AG10803 (cell line): ENCODE measurements at regions not wholly inside any gene's neighbourhood (a gene's known extent, or its start where the extent isn't known, plus 50 kb on each side); places are given as distances from the start of the nearest gene placed in this dataset.
"Not testable (repeated sequence)": the region's sequence is repeated elsewhere in the genome, so short reads cannot be mapped to it uniquely, and the experiment has no call there.

Experiments
- DNase-seq: peaks from one replicate; pipeline ENCODE4 v3.0.0; 2010; ENCODE audit warnings: low read depth
- H3K4me3 ChIP-seq: 2 replicates; pipeline ENCODE4 v1.5.1; 2011; ENCODE audit warnings: mild to moderate bottlenecking, low read length, control low read depth
- CTCF ChIP-seq: conservative IDR thresholded peaks from 2 replicates; pipeline ENCODE4 v1.5.1; 2011; ENCODE audit warnings: mild to moderate bottlenecking, low read length, control low read depth, inconsistent platforms

- TF ChIP-seq CTCF, result no peak
- DNase-seq, result no peak
- H3K4me3 ChIP-seq, result no peak overlapping the region
Observed at GRCh38 chr16:62755938-62756337, 719.7 kb upstream of the CDH8 start.

DNA sequence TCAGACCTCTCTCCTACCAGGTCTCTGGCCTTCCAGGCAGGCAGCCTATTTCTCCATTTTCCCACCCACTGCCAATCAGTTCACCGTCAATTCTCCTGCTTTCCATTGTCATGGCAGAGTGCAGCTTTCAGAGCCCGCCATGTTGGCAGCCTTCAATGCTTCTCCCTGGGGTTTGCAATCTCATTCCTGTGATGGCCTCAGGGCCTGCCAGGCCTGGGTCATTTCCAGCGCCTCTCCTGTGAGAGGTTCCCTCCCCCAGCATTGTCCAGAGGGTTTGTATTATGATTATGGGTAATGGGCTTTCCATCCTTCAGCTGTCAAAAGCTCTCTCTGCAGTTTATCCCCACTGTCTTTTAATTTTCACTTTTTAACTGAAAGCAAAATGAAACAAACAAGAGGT, 716.6 kb upstream of the CDH8 start:
- no peak for TF ChIP-seq CTCF
- DNase-seq, result no peak

DNA sequence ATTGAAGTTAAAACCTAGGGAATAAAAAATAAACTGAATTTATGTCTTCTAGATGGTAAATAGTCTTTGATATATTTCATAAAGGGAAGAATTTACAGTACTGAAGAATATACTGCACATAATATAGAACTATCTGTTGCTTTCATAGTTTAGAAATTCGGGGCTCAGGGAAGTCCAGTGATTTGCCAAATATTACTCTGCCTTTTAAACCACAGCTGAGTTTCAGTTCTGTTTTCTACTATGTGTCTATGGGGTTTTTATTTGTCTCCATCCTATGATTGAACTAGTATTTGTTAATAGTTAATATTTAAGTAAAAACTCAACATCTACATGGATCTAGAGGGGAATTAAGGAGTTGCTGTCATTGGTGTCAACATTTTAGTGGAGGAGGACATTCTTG, 715.0 kb upstream of the CDH8 start:
- H3K4me3 ChIP-seq, result no peak overlapping the region
- TF ChIP-seq CTCF, result no peak

More for the DNA sequence above, 716.6 kb upstream of the CDH8 start:
- no peak overlapping the region for H3K4me3 ChIP-seq

GRCh38 chr16:62741692-62742091, 705.5 kb upstream of the CDH8 start:
- DNase-seq, result no peak
- TF ChIP-seq CTCF, result no peak
- no peak overlapping the region for H3K4me3 ChIP-seq

More for the DNA sequence above, 715.0 kb upstream of the CDH8 start:
- DNase-seq, result no peak

GRCh38 chr16:62738666-62739460, 702.6 kb upstream of the CDH8 start:
- no peak for DNase-seq
- no peak for TF ChIP-seq CTCF
- no peak overlapping the region for H3K4me3 ChIP-seq

GRCh38 chr16:62732092-62732491, 695.9 kb upstream of the CDH8 start:
- TF ChIP-seq CTCF, result no peak
- no peak for DNase-seq
- no peak overlapping the region for H3K4me3 ChIP-seq

- not testable (repeated sequence) for DNase-seq
Observed at GRCh38 chr16:62724670-62725269, 688.5 kb upstream of the CDH8 start.

More at GRCh38 chr16:62724670-62725269, 688.5 kb upstream of the CDH8 start:
- H3K4me3 ChIP-seq, result not testable (repeated sequence)
